A673 (cell line): ENCODE measurements at regions not wholly inside any gene's neighbourhood (a gene's known extent, or its start where the extent isn't known, plus 50 kb on each side); places are given as distances from the start of the nearest gene placed in this dataset.

Experiments used
- BruUV-seq: library from RNA; stranded (reverse); fragments of 400-500 nt; replicated peaks from 2 replicates; lab custom pipeline; 2021; lab: Mats Ljungman, UMichigan
- CTCF ChIA-PET: fragments of 300-600 bp; sonication (Branson Sonifier 250); formaldehyde crosslinking; loops from one replicate; lab custom pipeline; 2022; ENCODE audit warnings: antibody characterized with exemption; lab: Charles Lee
- POLR2A ChIA-PET: fragments of 300-600 bp; sonication (Branson Sonifier 250); formaldehyde crosslinking; loops from one replicate; lab custom pipeline; 2022; ENCODE audit warnings: antibody characterized with exemption; ENCODE audit not compliant: low non-redundant PET; lab: Charles Lee
- DNase-seq: peaks from one replicate; pipeline ENCODE4 v3.0.0-alpha.2; 2015; ENCODE audit warnings: low spot score
- H3K27ac ChIP-seq: fragments of 200-600 bp; sonication (generic); 2 replicates; pipeline ENCODE4 v1.5.1; 2016; ENCODE audit warnings: mixed run types, low read depth, mild to moderate bottlenecking, mixed read lengths, antibody characterized with exemption, low read length; ENCODE audit not compliant: poor library complexity, severe bottlenecking
- H3K27me3 ChIP-seq: fragments of 200-600 bp; sonication (generic); replicated peaks from 2 replicates; pipeline ENCODE4 v1.6.1; 2017; ENCODE audit warnings: mixed run types, low read depth, mild to moderate bottlenecking, mixed read lengths, antibody characterized with exemption, low read length; ENCODE audit not compliant: insufficient read depth, poor library complexity
- H3K36me3 ChIP-seq: fragments of 200-600 bp; sonication (generic); 2 replicates; pipeline ENCODE4 v1.6.1; 2016; ENCODE audit warnings: mixed run types, mild to moderate bottlenecking, mixed read lengths, antibody characterized with exemption, low read length; ENCODE audit not compliant: insufficient read depth, poor library complexity, severe bottlenecking
- H3K4me1 ChIP-seq: fragments of 200-600 bp; sonication (generic); 2 replicates; pipeline ENCODE4 v1.6.1; 2017; ENCODE audit warnings: mixed run types, mild to moderate bottlenecking, mixed read lengths, antibody characterized with exemption, low read length; ENCODE audit not compliant: insufficient read depth, poor library complexity, severe bottlenecking
- H3K4me3 ChIP-seq: fragments of 200-600 bp; sonication (generic); 2 replicates; pipeline ENCODE4 v1.5.1; 2016; ENCODE audit warnings: low read depth, mixed run types, mild to moderate bottlenecking, mixed read lengths, low read length; ENCODE audit not compliant: poor library complexity, severe bottlenecking
- H3K9me3 ChIP-seq: fragments of 200-600 bp; sonication (generic); 2 replicates; pipeline ENCODE4 v1.6.1; 2016; ENCODE audit warnings: mixed run types, low read depth, mild to moderate bottlenecking, mixed read lengths, antibody characterized with exemption, low read length; ENCODE audit not compliant: poor library complexity, severe bottlenecking
- CTCF ChIP-seq: fragments of 300-800, 200-600 bp; sonication (generic); conservative IDR thresholded peaks from 2 replicates; pipeline ENCODE4 v1.5.1; 2017; ENCODE audit warnings: low read depth, mild to moderate bottlenecking, antibody characterized with exemption, low read length, moderate library complexity, mixed read lengths
- EZH2 ChIP-seq: fragments of 200-600 bp; sonication (generic); IDR thresholded peaks from 2 replicates; pipeline ENCODE4 v1.6.1; 2017; ENCODE audit warnings: borderline replicate concordance, low read depth, mild to moderate bottlenecking, mixed read lengths, antibody characterized with exemption, low read length; ENCODE audit not compliant: poor library complexity, severe bottlenecking
- intact Hi-C: fragments of 100-400 bp; cut with micrococcal nuclease; formaldehyde crosslinking; loops from one replicate; pipeline ENCODE4 v1.10.0; 2022; ENCODE audit not compliant: unreplicated experiment

GRCh38 chr1:238790882-238791281 lies 595.5 kb upstream of the CHRM3 start:
- H3K9me3 ChIP-seq, result no peaks in the 10 kb centered on the region
- no peak for TF ChIP-seq CTCF
- TF ChIP-seq EZH2, result no peak
- no peaks in the 10 kb centered on the region for H3K36me3 ChIP-seq
- ChIA-PET POLR2A (no interaction called here), CTCF (no interaction called here)
- intact Hi-C loops, result no loop called here
- H3K4me3 ChIP-seq, result no peak overlapping the region
- no TSS peak for BruUV-seq
- no peaks in the 10 kb centered on the region for H3K4me1 ChIP-seq
- no peaks in the 10 kb centered on the region for H3K27me3 ChIP-seq
- DNase-seq, result no peak
- no peak overlapping the region for H3K27ac ChIP-seq

- TF ChIP-seq EZH2 (no peak), CTCF (no peak)
- ChIA-PET CTCF (no interaction called here), POLR2A (no interaction called here)
- Histone ChIP-seq H3K9me3 (no peaks in the 10 kb centered on the region), H3K36me3 (no peaks in the 10 kb centered on the region), H3K4me3 (no peak overlapping the region), H3K4me1 (no peaks in the 10 kb centered on the region), H3K27ac (no peak overlapping the region), H3K27me3 (no peaks in the 10 kb centered on the region)
- BruUV-seq, result no TSS peak
- DNase-seq, result no peak
- intact Hi-C loops, result no loop called here
These were observed 596.3 kb upstream of the CHRM3 start for GRCh38 chr1:238789916-238790667.

- no peaks in the 10 kb centered on the region for H3K27me3 ChIP-seq
- TF ChIP-seq EZH2, result no peak
- no peak for TF ChIP-seq CTCF
- H3K4me1 ChIP-seq, result no peaks in the 10 kb centered on the region
- CTCF ChIA-PET, result no interaction called here
- POLR2A ChIA-PET, result no interaction called here
- no peak for DNase-seq
- no peak overlapping the region for H3K4me3 ChIP-seq
- no TSS peak for BruUV-seq
- intact Hi-C loops, result no loop called here
- H3K27ac ChIP-seq, result no peak overlapping the region
- no peaks in the 10 kb centered on the region for H3K36me3 ChIP-seq
- no peaks in the 10 kb centered on the region for H3K9me3 ChIP-seq
These were observed 598.9 kb upstream of the CHRM3 start for GRCh38 chr1:238787471-238787870.
